H1 (cell line): ENCODE measurements at regions not wholly inside any gene's neighbourhood (a gene's known extent, or its start where the extent isn't known, plus 50 kb on each side); places are given as distances from the start of the nearest gene placed in this dataset.

ENCODE experiments used
- ATF2 ChIP-seq: IDR thresholded peaks from 2 replicates; pipeline ENCODE4 v1.6.1; 2012; ENCODE audit warnings: low read length, inconsistent platforms
- CTCF ChIP-seq, 3 experiments: IDR thresholded peaks; 1 replicate in 2 of 3; 2 replicates in 1 of 3; pipeline versions ENCODE4 v1.5.1 to v1.6.1; 2011; ENCODE audit warnings: low read length in 3 of 3, mild to moderate bottlenecking in 3 of 3, inconsistent platforms in 2 of 3, low read depth in 1 of 3, moderate library complexity in 1 of 3; ENCODE audit not compliant: insufficient read depth in 1 of 3; ENCODE audit errors: control extremely low read depth in 1 of 3
- POLR2A ChIP-seq, 2 experiments: IDR thresholded peaks; 1 replicate in 1 of 2; 2 replicates in 1 of 2; pipeline ENCODE4 v1.6.1; 2011; ENCODE audit warnings: low read depth in 2 of 2, low read length in 2 of 2, mild to moderate bottlenecking in 2 of 2; ENCODE audit errors: control extremely low read depth in 1 of 2

- TF ChIP-seq CTCF (IDR thresholded peaks at IDR 0.05; ENCODE audit: control extremely low read depth in 1 of 3, insufficient read depth in 1 of 3, low read depth in 1 of 3, low read length in 3 of 3) (no peak), POLR2A (IDR thresholded peaks at IDR 0.05; ENCODE audit: control extremely low read depth in 1 of 2, low read depth in 2 of 2, low read length in 2 of 2) (no peak), ATF2 (no peak)
Measured at GRCh38 chrX:74218895-74219294, 85.1 kb upstream of the ZCCHC13 start.
